Activated CD4-positive, alpha-beta T cell treated with anti-CD3 and anti-CD28 coated beads, Interleukin-2, amount 50 U/mL, for 16 hours (primary cell): ENCODE measurements at regions not wholly inside any gene's neighbourhood (a gene's known extent, or its start where the extent isn't known, plus 50 kb on each side); places are given as distances from the start of the nearest gene placed in this dataset.

ENCODE experiments used
- DNase-seq: peaks from one replicate; pipeline ENCODE4 v3.0.0-alpha.2; 2020

GRCh38 chr18:10230072-10230471, 224.4 kb upstream of the APCDD1 start:
- DNase-seq: peak; percentile 10

GRCh38 chr18:10231220-10231619, 223.2 kb upstream of the APCDD1 start:
- no peak for DNase-seq

GRCh38 chr18:10232062-10232461, 222.4 kb upstream of the APCDD1 start:
- no peak for DNase-seq

GRCh38 chr18:10233082-10233875, 221.2 kb upstream of the APCDD1 start:
- DNase-seq: no peak

- no peak for DNase-seq
These were observed 220.2 kb upstream of the APCDD1 start for GRCh38 chr18:10234281-10234680.

- DNase-seq: no peak
These were observed 219.3 kb upstream of the APCDD1 start for GRCh38 chr18:10234912-10235660.

- no peak for DNase-seq
These were observed 218.8 kb upstream of the APCDD1 start for GRCh38 chr18:10235661-10235952.

GRCh38 chr18:10239103-10239502, 215.3 kb upstream of the APCDD1 start:
- DNase-seq: no peak

GRCh38 chr18:10239991-10240634, 214.3 kb upstream of the APCDD1 start:
- DNase-seq: no peak

- no peak for DNase-seq
These were observed 213.5 kb upstream of the APCDD1 start for GRCh38 chr18:10240973-10241372.

- no peak for DNase-seq
These were observed 212.9 kb upstream of the APCDD1 start for GRCh38 chr18:10241579-10241978.

GRCh38 chr18:10242936-10243680, 211.3 kb upstream of the APCDD1 start:
- no peak for DNase-seq

- no peak for DNase-seq
These were observed 210.1 kb upstream of the APCDD1 start for GRCh38 chr18:10244341-10244740.

GRCh38 chr18:10245031-10245845, 209.2 kb upstream of the APCDD1 start:
- no peak for DNase-seq

GRCh38 chr18:10245846-10246175, 208.6 kb upstream of the APCDD1 start:
- DNase-seq: no peak

- no peak for DNase-seq
These were observed 207.3 kb upstream of the APCDD1 start for GRCh38 chr18:10247021-10247741.

GRCh38 chr18:10247742-10248082, 206.7 kb upstream of the APCDD1 start:
- no peak for DNase-seq

GRCh38 chr18:10248738-10249137, 205.7 kb upstream of the APCDD1 start:
- DNase-seq: no peak

- DNase-seq: no peak
These were observed 205.2 kb upstream of the APCDD1 start for GRCh38 chr18:10249270-10249669.

- no peak for DNase-seq
These were observed 204.6 kb upstream of the APCDD1 start for GRCh38 chr18:10249801-10250200.

GRCh38 chr18:10252494-10252893, 201.9 kb upstream of the APCDD1 start:
- DNase-seq: no peak
